ENCODE measurements at regions not wholly inside any gene's neighbourhood (a gene's known extent, or its start where the extent isn't known, plus 50 kb on each side); places are given as distances from the start of the nearest gene placed in this dataset.
"Not testable (repeated sequence)": the region's sequence is repeated elsewhere in the genome, so short reads cannot be mapped to it uniquely, and the experiment has no call there.

- not testable (repeated sequence) for DNase-seq
Measured at GRCh38 chr1:228611707-228612106, 123.6 kb upstream of the RHOU start.

GRCh38 chr1:228622002-228622716 is 113.1 kb upstream of the RHOU start:
- not testable (repeated sequence) for DNase-seq

- not testable (repeated sequence) for DNase-seq
Measured at GRCh38 chr1:228626481-228626880, 108.8 kb upstream of the RHOU start.

- not testable (repeated sequence) for DNase-seq
Measured at GRCh38 chr1:228632858-228633257, 102.4 kb upstream of the RHOU start.

GRCh38 chr1:228635304-228635703 is 100.0 kb upstream of the RHOU start:
- peak; percentile 34 for DNase-seq

- DNase-seq: not testable (repeated sequence)
Measured at GRCh38 chr1:228637529-228637928, 97.8 kb upstream of the RHOU start.

GRCh38 chr1:228646717-228647522 is 88.4 kb upstream of the RHOU start:
- peak; percentile 11 for DNase-seq

- DNase-seq: peak; percentile 7
Measured at GRCh38 chr1:228647523-228648444, 87.5 kb upstream of the RHOU start.

- no peak for DNase-seq
Measured at GRCh38 chr1:228648647-228649383, 86.5 kb upstream of the RHOU start.

- DNase-seq: no peak
Measured at GRCh38 chr1:228650141-228650540, 85.1 kb upstream of the RHOU start.

- no peak for DNase-seq
Measured at GRCh38 chr1:228650946-228651345, 84.3 kb upstream of the RHOU start.

GRCh38 chr1:228652116-228652515 is 83.2 kb upstream of the RHOU start:
- no peak for DNase-seq

- not testable (repeated sequence) for DNase-seq
Measured at GRCh38 chr1:228653057-228653456, 82.2 kb upstream of the RHOU start.

- DNase-seq: no peak
Measured at GRCh38 chr1:228653748-228654147, 81.5 kb upstream of the RHOU start.

- no peak for DNase-seq
Measured at GRCh38 chr1:228655796-228656394, 79.4 kb upstream of the RHOU start.

GRCh38 chr1:228662007-228662689 is 73.1 kb upstream of the RHOU start:
- not testable (repeated sequence) for DNase-seq

- peak; percentile 76 for DNase-seq
Measured at GRCh38 chr1:228664399-228664914, 70.8 kb upstream of the RHOU start.

GRCh38 chr1:228666686-228667623 is 68.3 kb upstream of the RHOU start:
- no peak for DNase-seq

- DNase-seq: no peak
Measured at GRCh38 chr1:228668553-228669241, 66.6 kb upstream of the RHOU start.
